ENCODE measurements at regions not wholly inside any gene's neighbourhood (a gene's known extent, or its start where the extent isn't known, plus 50 kb on each side); places are given as distances from the start of the nearest gene placed in this dataset.
"Not testable (repeated sequence)": the region's sequence is repeated elsewhere in the genome, so short reads cannot be mapped to it uniquely, and the experiment has no call there.

- no peak for DNase-seq
Observed at GRCh38 chr12:46569826-46570439, 197.4 kb upstream of the SLC38A2 start.

- DNase-seq: no peak
Observed at GRCh38 chr12:46567667-46568066, 195.1 kb upstream of the SLC38A2 start.

GRCh38 chr12:46562625-46563225 is 190.2 kb upstream of the SLC38A2 start:
- no peak for DNase-seq

GRCh38 chr12:46561769-46562624 is 189.4 kb upstream of the SLC38A2 start:
- DNase-seq: not testable (repeated sequence)

GRCh38 chr12:46560874-46561273 is 188.3 kb upstream of the SLC38A2 start:
- DNase-seq: no peak

GRCh38 chr12:46560089-46560488 is 187.5 kb upstream of the SLC38A2 start:
- no peak for DNase-seq

- DNase-seq: no peak
Observed at GRCh38 chr12:46559311-46559710, 186.7 kb upstream of the SLC38A2 start.

- DNase-seq: no peak
Observed at GRCh38 chr12:46558677-46559076, 186.1 kb upstream of the SLC38A2 start.

- no peak for DNase-seq
Observed at GRCh38 chr12:46557539-46558373, 185.2 kb upstream of the SLC38A2 start.

- no peak for DNase-seq
Observed at GRCh38 chr12:46556819-46557524, 184.4 kb upstream of the SLC38A2 start.

- no peak for DNase-seq
Observed at GRCh38 chr12:46556105-46556559, 183.6 kb upstream of the SLC38A2 start.

GRCh38 chr12:46555406-46555852 is 182.9 kb upstream of the SLC38A2 start:
- DNase-seq: no peak

- no peak for DNase-seq
Observed at GRCh38 chr12:46554460-46554859, 181.9 kb upstream of the SLC38A2 start.

GRCh38 chr12:46553911-46554310 is 181.3 kb upstream of the SLC38A2 start:
- no peak for DNase-seq

- no peak for DNase-seq
Observed at GRCh38 chr12:46553266-46553665, 180.7 kb upstream of the SLC38A2 start.

GRCh38 chr12:46550266-46550879 is 177.8 kb upstream of the SLC38A2 start:
- no peak for DNase-seq

GRCh38 chr12:46549527-46550265 is 177.1 kb upstream of the SLC38A2 start:
- no peak for DNase-seq

- DNase-seq: no peak
Observed at GRCh38 chr12:46548605-46549071, 176.1 kb upstream of the SLC38A2 start.

GRCh38 chr12:46547421-46548354 is 175.1 kb upstream of the SLC38A2 start:
- DNase-seq: no peak

Measured in DMS79 treated with DMSO at 0.1 percent for 48 hours (cell line).